Urinary bladder (tissue), 3 donors: ENCODE measurements at regions not wholly inside any gene's neighbourhood (a gene's known extent, or its start where the extent isn't known, plus 50 kb on each side); places are given as distances from the start of the nearest gene placed in this dataset.
"Not testable (repeated sequence)": the region's sequence is repeated elsewhere in the genome, so short reads cannot be mapped to it uniquely, and the experiment has no call there.

Source experiments
- DNase-seq: peaks from one replicate; pipeline ENCODE4 v3.0.0-alpha.2; 2015; ENCODE audit errors: extremely low spot score
- H3K27ac ChIP-seq: one replicate; pipeline ENCODE4 v1.5.1; 2013; ENCODE audit warnings: low read depth, mild to moderate bottlenecking, moderate library complexity
- H3K36me3 ChIP-seq: one replicate; pipeline ENCODE4 v1.6.1; 2013; ENCODE audit warnings: mild to moderate bottlenecking, moderate library complexity; ENCODE audit not compliant: insufficient read depth
- H3K4me1 ChIP-seq: one replicate; pipeline ENCODE4 v1.6.1; 2013; ENCODE audit warnings: mild to moderate bottlenecking, moderate library complexity; ENCODE audit not compliant: insufficient read depth
- H3K4me3 ChIP-seq: one replicate; pipeline ENCODE4 v1.5.1; 2013; ENCODE audit warnings: low read depth, low read length
- WGBS: extraction: QIAGEN DNeasy Blood & Tissue Kit; methylation state at CpG from one replicate; pipeline ENCODE4 v1.1.7; 2013; 5-methylcytosine and 5-hydroxymethylcytosine counted together
- donor health status: healthy with polysubstance abuse.
- donor health status: healthy.

DNA sequence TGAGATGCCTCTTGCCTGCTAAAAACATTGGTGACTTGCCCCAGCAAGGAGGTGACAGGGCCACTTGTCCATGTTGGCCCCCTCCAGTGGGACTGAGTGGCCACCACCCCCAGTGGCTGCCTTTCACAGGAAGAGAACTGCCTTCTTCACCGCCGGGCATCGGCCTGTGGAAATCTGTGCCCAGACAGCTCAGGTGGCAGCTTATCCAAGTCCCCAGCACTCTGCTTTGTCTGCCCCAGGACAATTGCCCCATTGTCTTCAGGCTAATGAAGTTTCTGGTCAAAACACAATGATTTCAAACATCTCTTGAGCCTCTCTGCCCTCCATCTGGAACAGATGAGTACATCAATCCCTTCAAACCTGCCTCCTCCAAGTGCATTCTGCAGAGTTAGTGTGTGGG lies 99.1 kb upstream of the PLGLB2 start:
- not testable (repeated sequence) for H3K36me3 ChIP-seq, H3K4me3 ChIP-seq, DNase-seq, H3K4me1 ChIP-seq, H3K27ac ChIP-seq
- WGBS, result no CpG with 5 or more reads among the region's 3 CpGs

DNA sequence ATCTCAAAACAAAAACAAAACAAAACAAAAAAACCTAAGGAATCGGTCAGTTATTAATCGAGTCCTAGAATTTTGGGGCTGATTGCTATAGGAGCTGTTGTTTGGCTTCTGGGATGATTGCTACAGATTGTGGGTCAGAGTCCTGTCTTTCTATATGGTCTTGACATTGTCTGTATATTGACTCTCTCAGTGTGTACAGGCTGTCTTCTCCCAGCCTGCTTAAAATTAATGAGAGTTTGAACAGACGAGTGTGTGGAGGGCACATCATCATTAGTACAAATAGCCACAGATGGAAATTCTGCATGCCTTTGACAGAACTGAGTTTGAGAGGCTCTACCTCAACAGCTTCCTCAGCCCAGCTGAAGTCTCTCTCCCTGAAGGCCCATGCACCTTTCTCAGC lies 98.0 kb upstream of the PLGLB2 start:
- not testable (repeated sequence) for H3K4me1 ChIP-seq, DNase-seq, H3K4me3 ChIP-seq, H3K27ac ChIP-seq, H3K36me3 ChIP-seq
- WGBS, result 96% methylated on average over 3 of the region's 3 CpGs

DNA sequence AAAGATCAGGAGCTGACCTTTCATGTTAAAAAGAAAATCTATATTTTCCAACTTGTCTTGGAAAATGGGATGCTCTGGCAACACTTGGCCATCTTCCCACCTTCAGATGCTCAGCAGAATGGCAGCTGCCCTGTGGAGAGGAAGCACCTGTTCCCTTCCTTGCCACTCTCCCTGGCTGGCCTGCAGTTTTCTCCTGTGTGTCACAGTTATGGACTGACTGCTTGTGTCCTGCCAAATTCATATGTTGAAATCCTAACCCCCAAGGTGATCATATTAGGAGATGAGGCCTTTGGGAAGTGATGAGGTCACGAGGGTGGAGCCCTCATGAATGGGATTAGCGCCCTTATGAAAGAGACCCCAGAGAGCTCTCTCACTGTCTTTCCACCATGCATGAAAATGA lies 97.0 kb upstream of the PLGLB2 start:
- H3K36me3 ChIP-seq, DNase-seq, H3K4me1 ChIP-seq, H3K27ac ChIP-seq, H3K4me3 ChIP-seq: not testable (repeated sequence)
- 100% methylated on average over 2 of the region's 2 CpGs for WGBS

DNA sequence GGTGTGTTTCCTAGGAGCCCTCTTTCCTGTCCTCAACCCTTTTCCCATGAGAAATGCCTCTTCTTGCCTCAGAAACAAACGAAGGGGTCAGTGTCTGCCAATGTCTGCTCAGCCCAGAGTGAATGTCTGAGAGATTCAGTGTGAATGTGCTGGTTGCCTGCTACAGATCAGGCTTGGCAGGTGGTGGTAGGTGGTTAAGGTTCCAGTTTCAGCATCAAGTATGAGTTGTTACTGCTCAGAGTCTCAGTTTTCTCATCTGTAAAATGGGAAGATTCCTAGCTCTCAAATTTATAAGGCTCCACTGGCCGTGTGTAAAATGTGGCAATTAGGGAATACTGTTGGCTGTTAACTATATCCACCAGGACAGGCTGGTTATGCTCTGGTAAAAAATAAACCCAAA lies 96.3 kb upstream of the PLGLB2 start:
- DNase-seq, H3K4me3 ChIP-seq, H3K36me3 ChIP-seq, H3K4me1 ChIP-seq, H3K27ac ChIP-seq: not testable (repeated sequence)
- 93% methylated on average over 2 of the region's 2 CpGs for WGBS

DNA sequence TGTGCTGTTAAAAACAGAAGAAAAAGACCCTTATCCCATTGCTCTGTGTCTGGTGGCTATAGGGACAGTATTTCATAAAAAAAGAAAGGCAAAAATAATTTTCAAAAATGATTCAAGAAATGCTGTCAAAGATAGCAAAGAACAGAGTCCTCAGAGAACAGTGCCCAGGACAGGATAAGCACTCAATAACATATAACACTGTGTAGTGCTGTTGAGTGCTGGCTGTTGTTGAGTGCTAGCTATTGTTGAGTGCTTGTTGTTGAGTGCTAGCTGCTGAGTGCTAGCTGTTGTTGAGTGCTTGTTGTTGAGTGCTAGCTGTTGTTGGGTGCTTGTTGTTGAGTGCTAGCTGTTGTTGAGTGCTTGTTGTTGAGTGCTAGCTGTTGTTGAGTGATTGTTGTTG lies 94.5 kb upstream of the PLGLB2 start:
- not testable (repeated sequence) for DNase-seq, H3K36me3 ChIP-seq, H3K4me1 ChIP-seq, H3K4me3 ChIP-seq, H3K27ac ChIP-seq

DNA sequence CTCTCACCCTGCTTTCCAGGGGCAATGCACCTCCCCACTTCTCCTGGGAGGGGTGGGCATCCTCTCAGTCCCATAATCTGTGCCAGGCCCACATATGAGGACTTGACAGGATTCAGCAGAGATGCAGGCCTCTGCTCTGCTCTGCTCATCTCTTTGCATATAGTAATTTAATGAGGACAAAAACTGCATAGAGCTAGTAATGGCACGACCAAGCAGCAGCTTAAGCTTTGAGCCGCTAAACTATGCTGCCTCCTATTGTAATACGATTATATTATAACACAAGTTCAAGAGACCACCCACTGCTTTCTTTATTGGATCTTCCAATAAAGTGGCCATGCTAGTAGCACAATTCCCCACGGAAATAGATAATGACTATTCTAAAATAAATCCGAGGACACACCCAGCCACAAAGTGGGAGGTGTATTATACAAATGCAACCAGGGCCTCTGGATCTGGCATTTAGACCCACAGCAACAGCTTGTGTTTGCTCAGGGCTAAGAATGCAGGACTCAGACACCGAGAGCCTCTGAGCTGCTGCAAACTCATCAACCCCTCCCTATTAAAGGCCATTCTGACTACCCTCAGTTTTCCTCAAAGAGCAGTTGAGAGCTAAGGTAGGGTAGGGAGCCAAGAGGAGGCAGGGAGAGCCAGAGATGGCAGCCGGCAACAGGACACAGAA lies 93.6 kb upstream of the PLGLB2 start:
- not testable (repeated sequence) for H3K4me1 ChIP-seq, DNase-seq, H3K4me3 ChIP-seq, H3K36me3 ChIP-seq, H3K27ac ChIP-seq
- WGBS, result 58% methylated on average over 6 of the region's 7 CpGs

DNA sequence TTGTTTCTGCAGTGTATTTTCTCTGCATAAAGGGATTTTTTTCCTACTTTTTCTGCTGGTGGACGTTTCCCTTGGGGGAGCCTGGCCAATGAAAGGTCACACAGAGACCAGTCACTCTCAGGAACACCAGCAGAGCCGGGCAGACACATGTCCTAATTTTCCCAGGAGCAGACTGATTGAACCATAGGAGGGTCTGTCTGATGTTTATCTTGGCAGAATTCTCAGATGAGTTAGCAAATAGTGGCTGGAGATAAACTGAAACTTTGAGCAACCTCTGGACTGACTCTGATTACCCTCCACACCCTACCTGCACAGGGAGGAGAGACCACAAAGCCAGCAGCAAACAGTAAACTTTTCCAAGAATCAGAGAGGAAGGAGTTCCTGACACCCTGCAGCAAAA lies 90.0 kb upstream of the PLGLB2 start:
- H3K36me3 ChIP-seq, H3K4me1 ChIP-seq, H3K27ac ChIP-seq, H3K4me3 ChIP-seq, DNase-seq: not testable (repeated sequence)
- 67% methylated on average over 1 of the region's 2 CpGs for WGBS

DNA sequence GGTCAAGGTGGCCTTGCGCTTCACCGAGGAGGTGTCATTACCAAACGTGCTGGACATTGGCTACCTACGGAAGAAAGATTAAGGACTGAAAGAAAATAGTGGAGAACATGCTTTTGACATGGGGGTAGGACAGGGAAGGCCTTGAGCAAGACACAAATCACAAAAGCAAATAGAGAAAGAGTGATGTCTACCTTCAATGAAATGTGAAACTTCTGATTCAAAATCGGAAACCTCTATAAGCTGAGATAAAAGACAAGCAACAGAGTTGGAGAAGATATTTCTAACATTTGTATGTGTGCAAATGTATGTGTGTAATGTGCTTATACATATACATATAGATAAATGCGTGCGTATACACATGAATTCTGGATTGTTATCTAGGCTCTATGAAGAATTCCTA lies 89.5 kb upstream of the PLGLB2 start:
- not testable (repeated sequence) for H3K4me3 ChIP-seq, DNase-seq, H3K27ac ChIP-seq, H3K36me3 ChIP-seq, H3K4me1 ChIP-seq
- WGBS, result 97% methylated on average over 3 of the region's 7 CpGs

DNA sequence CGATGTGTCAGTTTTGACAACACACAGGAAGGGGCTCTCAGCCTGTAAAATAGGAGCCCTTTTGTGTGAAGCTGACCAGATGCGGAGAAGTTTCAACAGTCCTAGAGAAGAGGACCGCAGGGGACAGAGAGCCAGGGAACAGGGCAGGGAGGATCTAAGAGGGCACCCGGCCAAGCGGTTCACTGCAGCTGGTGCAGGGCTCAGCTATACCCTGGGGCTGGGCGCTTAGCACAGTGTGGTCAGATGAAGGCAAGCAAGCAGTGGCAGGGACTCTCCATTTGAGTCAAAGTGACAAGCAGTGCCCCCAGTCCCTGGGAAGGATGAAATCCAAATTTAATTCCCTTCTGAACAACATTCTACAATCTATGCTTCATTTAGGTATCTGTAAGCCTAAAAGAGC lies 88.9 kb upstream of the PLGLB2 start:
- DNase-seq, H3K4me1 ChIP-seq, H3K27ac ChIP-seq, H3K36me3 ChIP-seq, H3K4me3 ChIP-seq: not testable (repeated sequence)
- 80% methylated on average over 5 of the region's 6 CpGs for WGBS

DNA sequence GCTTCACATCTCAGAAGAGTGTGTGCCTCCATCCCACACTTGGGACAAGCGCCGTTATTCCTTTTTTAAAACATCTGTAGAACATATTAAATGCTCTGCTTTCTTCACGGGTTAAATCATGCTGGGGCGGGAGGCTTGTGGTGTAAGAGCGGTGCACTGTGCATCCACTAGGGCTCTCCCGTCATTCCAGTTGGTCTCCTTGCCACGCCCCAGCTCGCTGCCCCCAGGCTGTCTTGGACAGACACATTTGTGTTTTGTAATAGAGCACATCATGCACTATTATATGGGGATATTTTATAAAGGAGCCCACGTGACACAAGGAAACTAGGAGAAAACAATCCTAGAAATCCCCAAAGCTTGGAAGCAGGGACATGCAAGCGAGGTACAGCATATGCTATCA lies 87.7 kb upstream of the PLGLB2 start:
- H3K27ac ChIP-seq, H3K4me3 ChIP-seq, H3K36me3 ChIP-seq, H3K4me1 ChIP-seq, DNase-seq: not testable (repeated sequence)
- WGBS, result 90% methylated on average over 9 of the region's 10 CpGs

DNA sequence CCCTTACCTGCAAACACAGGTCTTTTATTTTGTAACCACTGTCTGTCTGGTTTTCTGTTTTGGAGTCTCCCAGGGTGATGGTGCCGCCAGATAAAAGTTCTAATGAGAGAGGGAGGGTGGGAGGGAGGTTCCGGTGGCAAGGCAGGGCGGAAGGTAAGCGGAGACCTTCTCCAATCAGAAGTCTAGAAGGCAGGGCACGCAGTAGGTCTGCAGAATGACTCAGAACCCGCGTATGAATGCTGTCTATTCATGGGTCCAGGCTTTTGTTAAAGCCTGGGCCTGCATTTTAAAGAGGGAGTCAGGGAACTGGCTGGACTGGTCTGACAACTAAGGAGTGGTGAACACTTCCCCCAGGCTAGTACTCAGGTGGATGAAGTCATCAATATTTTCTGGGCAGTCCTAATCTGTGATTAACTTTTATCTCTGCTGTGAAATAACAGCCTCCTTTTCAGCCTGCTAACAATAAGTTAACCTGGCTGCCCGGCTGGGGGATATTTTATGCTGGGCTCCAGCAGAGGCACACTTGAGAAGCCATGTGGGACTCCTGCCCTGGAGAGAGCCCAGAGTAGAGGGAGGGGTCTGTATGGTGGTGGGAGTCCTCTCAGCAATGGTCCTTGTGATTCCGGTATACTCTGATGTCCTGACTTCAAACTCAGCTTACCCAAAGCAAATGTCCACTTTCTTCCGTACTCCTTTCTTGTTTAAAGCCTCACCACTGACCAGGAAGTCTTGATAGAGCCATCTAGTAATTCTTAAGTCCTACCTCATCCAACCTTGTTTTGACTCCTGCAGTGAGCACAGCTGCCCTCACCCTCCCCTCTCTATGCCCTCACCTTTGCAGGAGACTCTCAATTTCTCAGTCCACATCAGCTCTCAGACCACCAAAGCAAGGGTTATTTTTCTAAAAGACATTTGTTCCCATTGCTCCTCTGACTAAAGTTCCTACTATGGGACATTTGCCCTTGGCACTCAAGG lies 85.3 kb upstream of the PLGLB2 start:
- WGBS, result 75% methylated on average over 9 of the region's 10 CpGs
- peak; percentile 52 for DNase-seq
- not testable (repeated sequence) for H3K4me3 ChIP-seq, H3K36me3 ChIP-seq, H3K27ac ChIP-seq, H3K4me1 ChIP-seq

DNA sequence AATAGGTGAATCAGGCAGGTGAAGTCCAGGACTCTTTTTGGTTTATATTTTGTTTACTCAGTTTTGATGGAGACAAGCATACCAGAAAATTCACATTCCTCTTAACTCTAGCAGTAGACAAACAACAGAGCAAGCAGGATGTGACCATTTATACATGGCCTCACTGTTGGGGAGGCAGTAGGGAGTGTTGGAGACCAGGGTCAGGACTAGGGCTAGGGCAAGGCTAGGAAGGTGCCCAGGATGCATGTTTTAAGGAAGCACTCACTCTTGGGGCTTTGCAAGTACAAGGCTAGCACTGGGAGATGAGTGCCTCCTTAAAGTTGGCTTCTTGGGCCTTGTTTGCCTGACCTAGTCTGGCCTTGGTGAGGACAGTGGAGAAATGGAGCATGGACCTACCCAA lies 84.5 kb upstream of the PLGLB2 start:
- H3K27ac ChIP-seq, H3K4me3 ChIP-seq, H3K36me3 ChIP-seq, H3K4me1 ChIP-seq, DNase-seq: not testable (repeated sequence)

DNA sequence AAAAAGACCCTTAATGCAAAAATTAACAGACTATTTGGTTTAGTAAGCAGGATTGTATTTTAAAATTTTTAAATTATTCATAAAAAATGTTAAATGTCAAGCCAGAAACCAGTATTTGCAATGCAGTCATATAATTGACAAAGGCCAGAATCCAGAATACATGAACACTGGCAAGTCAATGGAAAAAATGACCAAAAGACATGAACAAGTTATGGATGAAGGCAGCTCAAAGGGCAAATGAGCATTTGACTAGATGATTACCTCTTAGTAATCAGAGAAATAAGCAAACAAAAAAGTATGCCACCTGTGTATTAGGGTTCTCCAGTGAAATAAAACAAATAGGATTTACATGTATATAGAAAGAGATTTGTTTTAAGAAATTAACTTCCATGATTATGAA lies 80.9 kb upstream of the PLGLB2 start:
- not testable (repeated sequence) for H3K36me3 ChIP-seq, H3K4me1 ChIP-seq

DNA sequence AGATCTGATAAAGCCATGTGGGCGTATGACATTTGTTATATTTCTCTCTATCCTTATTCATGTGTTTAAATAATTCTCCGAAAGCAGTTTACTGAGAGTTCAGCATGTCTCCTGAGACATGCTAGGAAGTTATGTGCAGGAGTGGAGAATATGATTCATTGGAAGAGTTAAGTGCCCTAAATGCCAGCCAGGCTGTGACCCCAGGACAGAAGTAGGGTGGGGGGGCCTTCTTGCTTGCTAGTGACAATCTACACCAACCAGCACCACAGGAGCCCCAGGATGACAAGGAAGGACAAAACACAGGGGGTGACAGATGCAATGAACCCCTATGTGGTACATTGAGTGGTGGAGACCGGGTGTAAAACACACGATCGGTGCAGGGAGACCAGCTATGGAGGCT lies 79.5 kb upstream of the PLGLB2 start:
- H3K36me3 ChIP-seq, H3K4me1 ChIP-seq, DNase-seq, H3K27ac ChIP-seq, H3K4me3 ChIP-seq: not testable (repeated sequence)
- no CpG with 5 or more reads among the region's 5 CpGs for WGBS

More for the DNA sequence above, 80.9 kb upstream of the PLGLB2 start:
- DNase-seq, H3K27ac ChIP-seq, H3K4me3 ChIP-seq: not testable (repeated sequence)
